ENCODE measurements at regions not wholly inside any gene's neighbourhood (a gene's known extent, or its start where the extent isn't known, plus 50 kb on each side); places are given as distances from the start of the nearest gene placed in this dataset.
A peak's percentile ranks its signal among the peaks of the same experiment; 100 is the strongest.

- no peak overlapping the region for H2AFZ ChIP-seq
- peak overlapping the region; percentile 73 for H3K4me2 ChIP-seq (ENCODE audit: unreplicated experiment)
- H3K79me2 ChIP-seq (ENCODE audit: insufficient read depth), result no peaks in the 10 kb centered on the region
- H3K36me3 ChIP-seq (ENCODE audit: low read depth), result no peaks in the 10 kb centered on the region
- TF ChIP-seq EZH2phosphoT487 (IDR thresholded peaks at IDR 0.05; ENCODE audit: insufficient read depth, low read depth) (no peak), EZH2 (IDR thresholded peaks at IDR 0.05; ENCODE audit: insufficient read depth, poor library complexity, severe bottlenecking) (no peak)
- DNase-seq, result peak; percentile 85
- H3K4me3 ChIP-seq, result peak overlapping the region; percentile 34
- H3K4me1 ChIP-seq (ENCODE audit: insufficient read depth), result peaks cover 20% of the 10 kb centered on the region
- no peaks in the 10 kb centered on the region for H3K9me2 ChIP-seq (ENCODE audit: insufficient read depth)
- in situ Hi-C loops (cut with MboI), result no loop called here
- 0% methylated on average over 1 of the region's 1 CpG for WGBS, 2 experiments (ENCODE audit: low coverage in 1 of 2, low lambda C conversion rate in 2 of 2, missing lambda C conversion rate in 2 of 2)
- peak overlapping the region; percentile 58 for H3K9ac ChIP-seq
- no peaks in the 10 kb centered on the region for H3K9me3 ChIP-seq (ENCODE audit: low read depth)
- peak overlapping the region; percentile 83 for H3K27ac ChIP-seq
- no peaks in the 10 kb centered on the region for H4K20me1 ChIP-seq (ENCODE audit: insufficient read depth)
- H3F3A ChIP-seq (ENCODE audit: insufficient read depth), result peaks cover 29% of the 10 kb centered on the region
- no peaks in the 10 kb centered on the region for H3K27me3 ChIP-seq (replicated peaks; ENCODE audit: insufficient read depth)
Measured at GRCh38 chr5:158463188-158463587, 604.2 kb upstream of the CLINT1 start.

- H3F3A ChIP-seq (ENCODE audit: insufficient read depth), result peaks cover 36% of the 10 kb centered on the region
- H3K9ac ChIP-seq, result no peak overlapping the region
- H3K9me2 ChIP-seq (ENCODE audit: insufficient read depth), result no peaks in the 10 kb centered on the region
- H3K36me3 ChIP-seq (ENCODE audit: low read depth), result no peaks in the 10 kb centered on the region
- H3K79me2 ChIP-seq (ENCODE audit: insufficient read depth), result no peaks in the 10 kb centered on the region
- H3K27ac ChIP-seq, result peak overlapping the region; percentile 83; the same call in 1 of the 2 replicates
- H3K9me3 ChIP-seq (ENCODE audit: low read depth), result no peaks in the 10 kb centered on the region
- 73 to 81% methylated on average over 9 of the region's 9 CpGs for WGBS, 2 experiments (ENCODE audit: low coverage in 1 of 2, low lambda C conversion rate in 2 of 2, missing lambda C conversion rate in 2 of 2)
- no peak overlapping the region for H3K4me3 ChIP-seq
- H2AFZ ChIP-seq, result no peak overlapping the region
- no peaks in the 10 kb centered on the region for H3K27me3 ChIP-seq (replicated peaks; ENCODE audit: insufficient read depth)
- DNase-seq, result no peak
- peaks cover 20% of the 10 kb centered on the region for H3K4me1 ChIP-seq (ENCODE audit: insufficient read depth)
- H4K20me1 ChIP-seq (ENCODE audit: insufficient read depth), result no peaks in the 10 kb centered on the region
- H3K4me2 ChIP-seq (ENCODE audit: unreplicated experiment), result peak overlapping the region; percentile 73
- in situ Hi-C loops (cut with MboI), result no loop called here
- TF ChIP-seq EZH2phosphoT487 (IDR thresholded peaks at IDR 0.05; ENCODE audit: insufficient read depth, low read depth) (no peak), EZH2 (IDR thresholded peaks at IDR 0.05; ENCODE audit: insufficient read depth, poor library complexity, severe bottlenecking) (no peak)
Measured at GRCh38 chr5:158462349-158463114, 603.6 kb upstream of the CLINT1 start.

- in situ Hi-C loops (cut with MboI), result no loop called here
- Histone ChIP-seq H3K79me2 (ENCODE audit: insufficient read depth) (no peaks in the 10 kb centered on the region), H3K9me2 (ENCODE audit: insufficient read depth) (no peaks in the 10 kb centered on the region), H3K27me3 (replicated peaks; ENCODE audit: insufficient read depth) (no peaks in the 10 kb centered on the region), H3K4me3 (no peak overlapping the region), H3K9me3 (ENCODE audit: low read depth) (no peaks in the 10 kb centered on the region), H4K20me1 (ENCODE audit: insufficient read depth) (no peaks in the 10 kb centered on the region), H3K4me2 (ENCODE audit: unreplicated experiment) (no peak overlapping the region), H3K27ac (no peak overlapping the region), H3K36me3 (ENCODE audit: low read depth) (no peaks in the 10 kb centered on the region), H3K9ac (no peak overlapping the region), H2AFZ (no peak overlapping the region), H3F3A (ENCODE audit: insufficient read depth) (peaks cover 44% of the 10 kb centered on the region), H3K4me1 (ENCODE audit: insufficient read depth) (peaks cover 28% of the 10 kb centered on the region)
- 73 to 81% methylated on average over 4 of the region's 4 CpGs for WGBS, 2 experiments (ENCODE audit: low coverage in 1 of 2, low lambda C conversion rate in 2 of 2, missing lambda C conversion rate in 2 of 2)
- DNase-seq, result no peak
- no peak for TF ChIP-seq EZH2phosphoT487 (IDR thresholded peaks at IDR 0.05; ENCODE audit: insufficient read depth, low read depth)
- TF ChIP-seq EZH2 (IDR thresholded peaks at IDR 0.05; ENCODE audit: insufficient read depth, poor library complexity, severe bottlenecking), result no peak
Measured at GRCh38 chr5:158461240-158461854, 602.4 kb upstream of the CLINT1 start.

- 94 to 97% methylated on average over 2 of the region's 2 CpGs for WGBS, 2 experiments (ENCODE audit: low coverage in 1 of 2, low lambda C conversion rate in 2 of 2, missing lambda C conversion rate in 2 of 2)
- peaks cover 17% of the 10 kb centered on the region for H3K4me1 ChIP-seq (ENCODE audit: insufficient read depth)
Measured at GRCh38 chr5:158458086-158458485, 599.1 kb upstream of the CLINT1 start.

More at GRCh38 chr5:158458086-158458485, 599.1 kb upstream of the CLINT1 start:
- no peaks in the 10 kb centered on the region for H3K9me3 ChIP-seq (ENCODE audit: low read depth)
- H3F3A ChIP-seq (ENCODE audit: insufficient read depth), result peaks cover 26% of the 10 kb centered on the region
- no peaks in the 10 kb centered on the region for H4K20me1 ChIP-seq (ENCODE audit: insufficient read depth)
- no peaks in the 10 kb centered on the region for H3K9me2 ChIP-seq (ENCODE audit: insufficient read depth)
- no peak for TF ChIP-seq EZH2phosphoT487 (IDR thresholded peaks at IDR 0.05; ENCODE audit: insufficient read depth, low read depth)
- no peak for TF ChIP-seq EZH2 (IDR thresholded peaks at IDR 0.05; ENCODE audit: insufficient read depth, poor library complexity, severe bottlenecking)
- H3K4me2 ChIP-seq (ENCODE audit: unreplicated experiment), result no peak overlapping the region
- in situ Hi-C loops (cut with MboI), result no loop called here
- no peaks in the 10 kb centered on the region for H3K27me3 ChIP-seq (replicated peaks; ENCODE audit: insufficient read depth)
- H3K9ac ChIP-seq, result no peak overlapping the region
- no peak overlapping the region for H3K27ac ChIP-seq
- H3K4me3 ChIP-seq, result no peak overlapping the region
- DNase-seq, result no peak
- H3K79me2 ChIP-seq (ENCODE audit: insufficient read depth), result no peaks in the 10 kb centered on the region
- no peaks in the 10 kb centered on the region for H3K36me3 ChIP-seq (ENCODE audit: low read depth)
- no peak overlapping the region for H2AFZ ChIP-seq

Data from GM23248 (cell line).